ENCODE measurements at regions not wholly inside any gene's neighbourhood (a gene's known extent, or its start where the extent isn't known, plus 50 kb on each side); places are given as distances from the start of the nearest gene placed in this dataset.

GRCh38 chr3:95627697-95628096 is 1186.7 kb upstream of the EPHA6 start:
- Histone ChIP-seq H3K4me1 (ENCODE audit: control insufficient read depth, insufficient read depth, low read length) (no peaks in the 10 kb centered on the region), H3K27ac (ENCODE audit: low read length) (no peak overlapping the region), H3K9me3 (replicated peaks; ENCODE audit: control insufficient read depth, low read depth, low read length) (no peaks in the 10 kb centered on the region), H3K4me3 (ENCODE audit: low read length) (no peak overlapping the region), H3K27me3 (ENCODE audit: control insufficient read depth, insufficient read depth, low read length) (no peaks in the 10 kb centered on the region), H3K36me3 (ENCODE audit: control insufficient read depth, insufficient read depth, low read length) (no peaks in the 10 kb centered on the region)
- WGBS (ENCODE audit: insufficient coverage), result 86% methylated on average over 2 of the region's 2 CpGs
- DNase-seq, result no peak

GRCh38 chr3:95629802-95630201 is 1184.6 kb upstream of the EPHA6 start:
- Histone ChIP-seq H3K36me3 (ENCODE audit: control insufficient read depth, insufficient read depth, low read length) (no peaks in the 10 kb centered on the region), H3K27me3 (ENCODE audit: control insufficient read depth, insufficient read depth, low read length) (no peaks in the 10 kb centered on the region), H3K4me1 (ENCODE audit: control insufficient read depth, insufficient read depth, low read length) (no peaks in the 10 kb centered on the region), H3K9me3 (replicated peaks; ENCODE audit: control insufficient read depth, low read depth, low read length) (no peaks in the 10 kb centered on the region), H3K27ac (ENCODE audit: low read length) (no peak overlapping the region), H3K4me3 (ENCODE audit: low read length) (no peak overlapping the region)
- no CpG with 5 or more reads among the region's 1 CpG for WGBS (ENCODE audit: insufficient coverage)
- DNase-seq, result no peak

GRCh38 chr3:95645291-95645690 is 1169.1 kb upstream of the EPHA6 start:
- no peak for DNase-seq
- Histone ChIP-seq H3K9me3 (replicated peaks; ENCODE audit: control insufficient read depth, low read depth, low read length) (peaks cover 7% of the 10 kb centered on the region), H3K4me3 (ENCODE audit: low read length) (no peak overlapping the region), H3K4me1 (ENCODE audit: control insufficient read depth, insufficient read depth, low read length) (no peaks in the 10 kb centered on the region), H3K27ac (ENCODE audit: low read length) (no peak overlapping the region), H3K27me3 (ENCODE audit: control insufficient read depth, insufficient read depth, low read length) (no peaks in the 10 kb centered on the region), H3K36me3 (ENCODE audit: control insufficient read depth, insufficient read depth, low read length) (no peaks in the 10 kb centered on the region)
- 78% methylated on average over 6 of the region's 6 CpGs for WGBS (ENCODE audit: insufficient coverage)

GRCh38 chr3:95654570-95655362 is 1159.6 kb upstream of the EPHA6 start:
- no peaks in the 10 kb centered on the region for H3K27me3 ChIP-seq (ENCODE audit: control insufficient read depth, insufficient read depth, low read length)
- no peaks in the 10 kb centered on the region for H3K4me1 ChIP-seq (ENCODE audit: control insufficient read depth, insufficient read depth, low read length)
- DNase-seq, result no peak
- H3K27ac ChIP-seq (ENCODE audit: low read length), result no peak overlapping the region
- no peaks in the 10 kb centered on the region for H3K36me3 ChIP-seq (ENCODE audit: control insufficient read depth, insufficient read depth, low read length)
- 93% methylated on average over 8 of the region's 13 CpGs for WGBS (ENCODE audit: insufficient coverage)
- H3K9me3 ChIP-seq (replicated peaks; ENCODE audit: control insufficient read depth, low read depth, low read length), result no peaks in the 10 kb centered on the region
- no peak overlapping the region for H3K4me3 ChIP-seq (ENCODE audit: low read length)

GRCh38 chr3:95655363-95655986 is 1158.9 kb upstream of the EPHA6 start:
- H3K36me3 ChIP-seq (ENCODE audit: control insufficient read depth, insufficient read depth, low read length), result no peaks in the 10 kb centered on the region
- H3K9me3 ChIP-seq (replicated peaks; ENCODE audit: control insufficient read depth, low read depth, low read length), result no peaks in the 10 kb centered on the region
- no peaks in the 10 kb centered on the region for H3K27me3 ChIP-seq (ENCODE audit: control insufficient read depth, insufficient read depth, low read length)
- WGBS (ENCODE audit: insufficient coverage), result 90% methylated on average over 10 of the region's 12 CpGs
- no peak for DNase-seq
- H3K4me1 ChIP-seq (ENCODE audit: control insufficient read depth, insufficient read depth, low read length), result no peaks in the 10 kb centered on the region
- H3K4me3 ChIP-seq (ENCODE audit: low read length), result no peak overlapping the region
- no peak overlapping the region for H3K27ac ChIP-seq (ENCODE audit: low read length)

GRCh38 chr3:95670765-95671164 is 1143.6 kb upstream of the EPHA6 start:
- no peaks in the 10 kb centered on the region for H3K27me3 ChIP-seq (ENCODE audit: control insufficient read depth, insufficient read depth, low read length)
- no peaks in the 10 kb centered on the region for H3K4me1 ChIP-seq (ENCODE audit: control insufficient read depth, insufficient read depth, low read length)
- H3K36me3 ChIP-seq (ENCODE audit: control insufficient read depth, insufficient read depth, low read length), result no peaks in the 10 kb centered on the region
- no peak overlapping the region for H3K27ac ChIP-seq (ENCODE audit: low read length)
- no peak for DNase-seq
- H3K4me3 ChIP-seq (ENCODE audit: low read length), result no peak overlapping the region
- no peaks in the 10 kb centered on the region for H3K9me3 ChIP-seq (replicated peaks; ENCODE audit: control insufficient read depth, low read depth, low read length)
- WGBS (ENCODE audit: insufficient coverage), result no CpG with 5 or more reads among the region's 3 CpGs

- H3K27ac ChIP-seq (ENCODE audit: low read length), result no peak overlapping the region
- no peaks in the 10 kb centered on the region for H3K9me3 ChIP-seq (replicated peaks; ENCODE audit: control insufficient read depth, low read depth, low read length)
- H3K27me3 ChIP-seq (ENCODE audit: control insufficient read depth, insufficient read depth, low read length), result no peaks in the 10 kb centered on the region
- no peak overlapping the region for H3K4me3 ChIP-seq (ENCODE audit: low read length)
- no peak for DNase-seq
- H3K4me1 ChIP-seq (ENCODE audit: control insufficient read depth, insufficient read depth, low read length), result no peaks in the 10 kb centered on the region
- no peaks in the 10 kb centered on the region for H3K36me3 ChIP-seq (ENCODE audit: control insufficient read depth, insufficient read depth, low read length)
- 80% methylated on average over 2 of the region's 3 CpGs for WGBS (ENCODE audit: insufficient coverage)
Measured at GRCh38 chr3:95673215-95673614, 1141.2 kb upstream of the EPHA6 start.

- H3K4me1 ChIP-seq (ENCODE audit: control insufficient read depth, insufficient read depth, low read length), result no peaks in the 10 kb centered on the region
- no peaks in the 10 kb centered on the region for H3K36me3 ChIP-seq (ENCODE audit: control insufficient read depth, insufficient read depth, low read length)
- WGBS (ENCODE audit: insufficient coverage), result 61% methylated on average over 2 of the region's 9 CpGs
- DNase-seq, result peak; percentile 0
- peaks cover 6% of the 10 kb centered on the region for H3K9me3 ChIP-seq (replicated peaks; ENCODE audit: control insufficient read depth, low read depth, low read length)
- no peak overlapping the region for H3K4me3 ChIP-seq (ENCODE audit: low read length)
- H3K27ac ChIP-seq (ENCODE audit: low read length), result no peak overlapping the region
- no peaks in the 10 kb centered on the region for H3K27me3 ChIP-seq (ENCODE audit: control insufficient read depth, insufficient read depth, low read length)
Measured at GRCh38 chr3:95705786-95706418, 1108.5 kb upstream of the EPHA6 start.

GRCh38 chr3:95707268-95707667 is 1107.1 kb upstream of the EPHA6 start:
- H3K36me3 ChIP-seq (ENCODE audit: control insufficient read depth, insufficient read depth, low read length), result no peaks in the 10 kb centered on the region
- no CpG with 5 or more reads among the region's 2 CpGs for WGBS (ENCODE audit: insufficient coverage)
- H3K4me3 ChIP-seq (ENCODE audit: low read length), result no peak overlapping the region
- no peaks in the 10 kb centered on the region for H3K4me1 ChIP-seq (ENCODE audit: control insufficient read depth, insufficient read depth, low read length)
- no peaks in the 10 kb centered on the region for H3K27me3 ChIP-seq (ENCODE audit: control insufficient read depth, insufficient read depth, low read length)
- no peak for DNase-seq
- peaks cover 6% of the 10 kb centered on the region for H3K9me3 ChIP-seq (replicated peaks; ENCODE audit: control insufficient read depth, low read depth, low read length)
- H3K27ac ChIP-seq (ENCODE audit: low read length), result no peak overlapping the region

GRCh38 chr3:95710684-95711083 is 1103.7 kb upstream of the EPHA6 start:
- H3K27ac ChIP-seq (ENCODE audit: low read length), result no peak overlapping the region
- no peaks in the 10 kb centered on the region for H3K9me3 ChIP-seq (replicated peaks; ENCODE audit: control insufficient read depth, low read depth, low read length)
- no peaks in the 10 kb centered on the region for H3K27me3 ChIP-seq (ENCODE audit: control insufficient read depth, insufficient read depth, low read length)
- no peak overlapping the region for H3K4me3 ChIP-seq (ENCODE audit: low read length)
- WGBS (ENCODE audit: insufficient coverage), result no CpG with 5 or more reads among the region's 1 CpG
- no peaks in the 10 kb centered on the region for H3K4me1 ChIP-seq (ENCODE audit: control insufficient read depth, insufficient read depth, low read length)
- no peak for DNase-seq
- no peaks in the 10 kb centered on the region for H3K36me3 ChIP-seq (ENCODE audit: control insufficient read depth, insufficient read depth, low read length)

Data from muscle of leg (tissue), 3 donors.